Activated CD4-positive, alpha-beta T cell treated with anti-CD3 and anti-CD28 coated beads, Interleukin-2, amount 10 ng/mL, durations not matched to agents 24 days and 14 days (primary cell): ENCODE measurements at regions not wholly inside any gene's neighbourhood (a gene's known extent, or its start where the extent isn't known, plus 50 kb on each side); places are given as distances from the start of the nearest gene placed in this dataset.
"Not testable (repeated sequence)": the region's sequence is repeated elsewhere in the genome, so short reads cannot be mapped to it uniquely, and the experiment has no call there.

Experiments
- DNase-seq: peaks from one replicate; pipeline ENCODE4 v3.0.0; 2022
- H3K27ac Mint-ChIP-seq: one replicate; pipeline ENCODE4 v1.8.0; 2022; ENCODE audit warnings: mild to moderate bottlenecking, mixed read lengths
- H3K27me3 Mint-ChIP-seq: one replicate; pipeline ENCODE4 v1.8.0; 2022; ENCODE audit warnings: mixed read lengths
- H3K36me3 Mint-ChIP-seq: one replicate; pipeline ENCODE4 v1.8.0; 2022; ENCODE audit warnings: low read depth, mild to moderate bottlenecking, mixed read lengths
- H3K4me1 Mint-ChIP-seq: one replicate; pipeline ENCODE4 v1.8.0; 2021; ENCODE audit warnings: mixed read lengths
- H3K4me3 Mint-ChIP-seq: one replicate; pipeline ENCODE4 v1.8.0; 2022; ENCODE audit warnings: mild to moderate bottlenecking, moderate library complexity, mixed read lengths
- H3K9me3 Mint-ChIP-seq: one replicate; pipeline ENCODE4 v1.8.0; 2021; ENCODE audit warnings: mixed read lengths
- intact Hi-C: fragments of 100-400 bp; cut with micrococcal nuclease; formaldehyde crosslinking; loops from one replicate; pipeline ENCODE4 v1.15.1; 2023

DNA sequence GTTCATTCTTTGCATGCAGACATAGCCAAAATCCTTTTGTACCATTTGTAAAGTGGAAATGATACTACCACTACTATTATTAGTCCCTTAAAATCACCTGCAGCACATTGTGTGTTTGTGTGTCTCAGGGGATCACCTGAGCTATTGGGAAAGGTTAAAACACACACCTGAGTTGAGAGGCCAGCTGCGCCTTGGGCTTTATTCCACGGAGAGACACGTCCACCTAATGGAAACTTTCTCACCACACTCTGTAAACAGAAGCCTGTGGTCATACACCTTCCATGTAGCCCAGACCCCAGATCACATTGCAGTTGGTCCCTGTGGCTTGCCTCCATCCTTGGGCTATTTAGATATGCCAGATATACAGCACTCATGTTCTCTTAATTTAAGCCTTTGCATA, 81.8 kb upstream of the SH3BP4 start:
- H3K9me3 Mint-ChIP-seq: peaks cover 4% of the 10 kb centered on the region
- no peak for DNase-seq
- H3K4me1 Mint-ChIP-seq: no peaks in the 10 kb centered on the region
- H3K27ac Mint-ChIP-seq: no peak overlapping the region
- no peak overlapping the region for H3K4me3 Mint-ChIP-seq
- H3K36me3 Mint-ChIP-seq: no peaks in the 10 kb centered on the region
- peaks cover 4% of the 10 kb centered on the region for H3K27me3 Mint-ChIP-seq
- intact Hi-C loops: no loop called here

DNA sequence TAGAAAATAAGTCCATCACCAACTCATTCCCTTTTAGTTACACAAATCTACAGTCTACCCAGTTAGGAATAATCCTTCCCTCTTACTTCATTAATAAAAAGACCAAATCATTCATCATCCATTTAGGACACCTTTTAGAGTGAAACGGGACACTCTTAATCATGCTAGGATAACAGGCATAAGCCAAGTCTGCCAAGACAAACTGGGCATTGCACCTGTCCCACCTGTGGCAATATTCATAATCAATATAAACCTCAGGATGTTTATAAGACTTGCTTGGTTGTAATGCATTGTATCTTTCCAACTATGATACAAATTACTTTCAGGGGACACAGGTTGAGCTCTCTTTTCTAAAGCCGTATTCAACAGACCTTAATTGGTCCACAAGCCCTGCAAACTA, 82.7 kb upstream of the SH3BP4 start:
- Mint-ChIP-seq H3K27me3 (peaks cover 4% of the 10 kb centered on the region), H3K36me3 (no peaks in the 10 kb centered on the region), H3K9me3 (peaks cover 4% of the 10 kb centered on the region), H3K27ac (no peak overlapping the region), H3K4me1 (no peaks in the 10 kb centered on the region), H3K4me3 (no peak overlapping the region)
- DNase-seq: no peak
- intact Hi-C loops: no loop called here

DNA sequence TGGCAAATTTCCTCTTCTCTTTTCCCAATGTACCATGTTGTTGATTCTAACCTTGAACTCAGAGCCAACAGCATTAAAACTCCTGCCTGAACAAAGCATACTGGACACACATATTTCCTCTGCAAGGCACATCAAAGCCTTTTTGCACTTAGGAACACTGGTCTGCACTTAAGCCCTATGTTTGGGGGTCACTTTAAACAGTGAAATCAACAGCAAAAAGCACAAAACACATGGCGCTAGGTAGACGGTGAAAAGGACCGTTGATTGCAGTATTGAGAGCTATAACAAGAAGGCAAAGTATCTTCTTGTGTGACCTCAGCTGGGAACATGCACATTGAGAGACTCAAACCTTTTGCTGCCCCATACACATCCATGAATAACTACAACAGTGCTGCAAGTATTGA, 83.9 kb upstream of the SH3BP4 start:
- DNase-seq: no peak
- Mint-ChIP-seq H3K36me3 (no peaks in the 10 kb centered on the region), H3K4me1 (no peaks in the 10 kb centered on the region), H3K27ac (no peak overlapping the region), H3K4me3 (no peak overlapping the region), H3K9me3 (peaks cover 4% of the 10 kb centered on the region), H3K27me3 (peaks cover 4% of the 10 kb centered on the region)
- intact Hi-C loops: no loop called here

DNA sequence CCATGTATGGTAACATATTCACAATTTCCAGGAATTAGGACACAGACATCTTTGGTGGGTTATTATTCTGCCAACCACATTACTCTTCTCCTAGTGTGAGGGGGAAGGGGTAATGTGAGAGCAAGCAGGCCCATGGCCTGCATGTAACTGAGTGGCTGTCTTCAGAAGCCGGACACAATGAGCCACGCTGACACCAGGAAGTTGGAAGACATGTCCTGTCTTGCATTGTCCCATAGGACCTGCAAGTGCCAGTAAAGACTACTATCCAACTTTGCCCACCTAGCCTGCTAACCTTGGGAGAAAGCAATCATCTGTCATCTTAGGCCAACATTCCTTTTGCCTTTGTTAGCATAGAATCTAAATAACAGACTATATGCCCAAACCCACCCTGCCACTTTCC, 86.2 kb upstream of the SH3BP4 start:
- Mint-ChIP-seq H3K27ac (no peak overlapping the region), H3K4me1 (no peaks in the 10 kb centered on the region), H3K9me3 (peaks cover 4% of the 10 kb centered on the region), H3K4me3 (no peak overlapping the region), H3K27me3 (peaks cover 3% of the 10 kb centered on the region), H3K36me3 (no peaks in the 10 kb centered on the region)
- no peak for DNase-seq
- intact Hi-C loops: no loop called here

DNA sequence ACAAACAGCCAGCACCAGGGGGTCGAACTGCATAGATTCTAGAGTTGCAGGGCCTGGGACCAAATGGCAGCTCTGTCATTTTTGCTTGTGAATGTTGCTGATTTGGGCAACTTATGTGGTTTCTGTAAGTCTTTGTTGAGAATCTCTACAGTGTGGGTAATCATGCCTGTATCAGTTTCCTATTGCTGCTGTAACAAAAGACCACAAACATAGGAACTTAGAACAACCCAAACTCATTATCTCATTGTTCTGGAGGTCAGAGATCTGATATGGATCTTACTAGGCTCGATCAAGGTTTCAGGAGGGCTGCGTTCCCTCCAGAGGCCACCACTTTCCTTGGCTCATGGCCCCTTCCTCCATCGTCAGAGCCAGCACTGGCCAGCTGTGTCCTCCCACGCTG, 86.8 kb upstream of the SH3BP4 start:
- H3K4me3 Mint-ChIP-seq: no peak overlapping the region

DNA sequence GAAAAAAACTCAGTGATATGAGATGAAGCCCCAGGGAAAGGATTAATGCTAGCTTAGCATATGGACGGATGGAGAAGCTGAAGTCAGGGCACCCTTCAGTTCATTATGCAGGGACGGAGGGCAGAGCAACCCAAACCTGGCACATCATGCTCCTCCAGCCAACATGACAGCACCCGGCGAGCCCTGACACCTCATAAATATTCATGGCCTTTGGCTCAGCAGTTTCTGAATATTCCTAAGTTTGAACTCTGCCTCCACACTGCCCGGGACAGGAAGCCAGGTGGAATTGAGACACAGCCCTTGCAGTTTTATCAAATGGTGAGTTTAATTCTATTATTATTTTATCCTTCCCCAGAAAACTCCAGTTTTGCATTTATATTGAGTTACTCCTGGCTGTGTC, 87.3 kb upstream of the SH3BP4 start:
- Mint-ChIP-seq H3K4me3 (no peak overlapping the region), H3K27me3 (no peaks in the 10 kb centered on the region), H3K4me1 (no peaks in the 10 kb centered on the region), H3K36me3 (no peaks in the 10 kb centered on the region), H3K27ac (no peak overlapping the region), H3K9me3 (peaks cover 4% of the 10 kb centered on the region)
- DNase-seq: no peak
- intact Hi-C loops: no loop called here

More for the DNA sequence above, 86.8 kb upstream of the SH3BP4 start:
- no peaks in the 10 kb centered on the region for H3K27me3 Mint-ChIP-seq
- no peak overlapping the region for H3K27ac Mint-ChIP-seq
- DNase-seq: no peak
- H3K9me3 Mint-ChIP-seq: peaks cover 4% of the 10 kb centered on the region
- intact Hi-C loops: no loop called here
- H3K4me1 Mint-ChIP-seq: no peaks in the 10 kb centered on the region
- H3K36me3 Mint-ChIP-seq: no peaks in the 10 kb centered on the region

DNA sequence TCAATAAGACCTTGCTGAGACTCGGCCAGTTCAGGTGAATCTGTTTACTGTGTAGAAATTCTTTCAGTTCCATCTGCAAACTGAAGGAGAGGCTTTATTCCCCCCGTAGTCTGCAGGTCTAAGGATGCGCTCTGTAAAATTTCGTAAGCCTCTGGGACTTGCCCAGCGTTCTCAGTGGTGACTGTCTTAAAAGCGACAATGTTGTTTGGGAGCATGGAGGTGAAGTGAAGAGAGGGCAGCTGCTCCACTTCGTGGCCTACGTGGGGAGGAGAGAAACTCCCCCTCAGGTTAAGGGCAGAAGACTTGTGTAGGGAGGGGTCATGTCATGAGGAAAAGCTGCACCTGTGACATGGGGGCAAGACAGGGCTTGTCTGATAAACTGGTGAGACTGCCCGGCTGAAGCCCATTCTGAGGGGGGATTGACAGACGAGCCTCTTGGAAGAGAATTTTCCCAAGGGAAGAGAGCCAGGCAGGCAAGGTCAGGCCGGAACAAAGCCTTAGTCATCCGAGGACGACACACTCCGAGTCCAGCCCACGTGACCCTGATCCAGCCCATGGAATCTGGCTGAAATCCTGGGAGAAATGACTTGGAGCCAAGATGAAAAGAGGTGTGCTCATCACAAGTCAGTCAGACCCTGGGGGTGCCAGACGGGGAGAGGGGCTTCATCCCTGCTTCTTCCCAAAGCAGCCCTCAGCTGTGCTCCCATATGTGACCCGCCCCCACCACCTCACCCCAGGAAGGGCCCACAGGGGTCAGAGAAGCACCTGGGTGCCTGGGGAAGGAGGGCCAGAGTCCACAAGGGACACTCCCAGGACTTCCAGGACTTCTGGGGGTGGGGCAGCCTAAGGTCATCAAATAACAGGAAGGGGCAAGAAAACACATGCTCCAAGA, 88.5 kb upstream of the SH3BP4 start:
- Mint-ChIP-seq H3K27ac (no peak overlapping the region), H3K27me3 (no peaks in the 10 kb centered on the region), H3K4me1 (no peaks in the 10 kb centered on the region), H3K36me3 (no peaks in the 10 kb centered on the region), H3K4me3 (no peak overlapping the region), H3K9me3 (peaks cover 4% of the 10 kb centered on the region)
- intact Hi-C loops: no loop called here
- DNase-seq: no peak

DNA sequence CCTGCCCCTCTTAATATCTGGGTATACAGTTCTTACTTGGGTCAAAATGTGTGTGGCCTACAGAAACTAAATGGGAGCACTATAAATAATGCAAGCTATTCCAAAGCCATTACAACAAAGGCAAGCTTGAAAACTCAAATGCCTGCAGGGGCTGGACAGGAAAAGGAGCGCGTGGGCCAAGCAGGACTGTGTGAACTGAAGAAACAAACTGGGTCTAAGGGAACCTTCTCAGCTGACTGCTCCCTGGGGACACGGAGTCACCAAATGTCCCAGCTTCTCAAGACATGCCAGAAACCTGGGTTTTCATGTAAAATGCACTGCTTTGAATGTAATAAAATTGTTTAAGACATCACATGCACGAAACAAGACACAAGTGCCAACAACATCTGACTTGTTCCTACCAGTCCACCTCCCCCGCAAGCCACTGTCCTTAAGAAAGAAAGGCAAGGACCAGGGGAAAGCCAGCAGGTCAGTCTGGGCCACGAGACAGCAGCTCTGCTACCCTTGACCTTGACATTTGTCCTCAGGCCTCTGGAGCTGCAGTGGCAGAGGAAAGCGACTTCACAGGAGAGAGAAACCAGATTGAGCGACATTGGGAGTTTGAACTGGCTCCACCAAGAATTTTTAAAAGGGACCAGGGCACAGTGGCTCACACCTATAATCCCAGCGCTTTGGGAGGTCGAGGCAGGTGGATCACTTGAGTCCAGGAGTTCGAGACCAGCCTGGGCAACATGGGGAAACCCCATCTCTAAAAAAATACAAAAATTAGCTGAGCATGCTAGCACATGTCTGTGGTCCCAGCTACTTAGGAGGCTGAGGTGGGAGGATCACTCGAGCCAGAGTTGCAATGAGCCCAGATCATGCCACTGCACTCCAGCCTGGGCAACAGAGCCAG, 89.7 kb upstream of the SH3BP4 start:
- intact Hi-C loops: no loop called here
- Mint-ChIP-seq H3K27ac (no peak overlapping the region), H3K36me3 (no peaks in the 10 kb centered on the region), H3K9me3 (no peaks in the 10 kb centered on the region), H3K27me3 (no peaks in the 10 kb centered on the region), H3K4me3 (no peak overlapping the region), H3K4me1 (no peaks in the 10 kb centered on the region)
- DNase-seq: no peak

DNA sequence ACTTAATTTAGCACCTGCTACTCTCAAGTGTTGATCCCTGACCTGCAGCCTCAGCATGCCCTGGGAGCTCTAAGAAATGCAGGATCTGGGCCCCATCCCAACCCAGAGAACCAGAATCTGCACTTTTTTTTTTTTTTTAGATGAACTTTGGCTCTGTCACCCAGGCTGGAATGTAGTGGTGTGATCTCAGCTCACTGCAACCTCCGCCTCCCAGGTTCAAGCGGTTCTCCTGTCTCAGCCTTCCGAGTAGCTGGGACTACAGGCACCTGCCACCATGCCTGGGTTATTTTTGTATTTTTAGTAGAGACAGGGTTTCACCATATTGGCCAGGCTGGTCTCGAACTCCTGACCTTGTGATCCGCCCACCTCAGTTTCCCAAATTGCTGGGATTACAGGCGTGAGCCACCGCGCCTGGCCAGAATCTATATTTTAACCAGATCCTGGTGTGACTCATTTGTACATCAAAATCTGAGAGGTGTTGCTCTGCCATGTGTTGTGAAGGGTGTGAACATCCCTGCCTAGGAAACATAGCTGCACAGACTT, 92.4 kb upstream of the SH3BP4 start:
- H3K4me3 Mint-ChIP-seq, intact Hi-C loops, DNase-seq, H3K36me3 Mint-ChIP-seq, H3K27ac Mint-ChIP-seq, H3K4me1 Mint-ChIP-seq, H3K9me3 Mint-ChIP-seq, H3K27me3 Mint-ChIP-seq: not testable (repeated sequence)

DNA sequence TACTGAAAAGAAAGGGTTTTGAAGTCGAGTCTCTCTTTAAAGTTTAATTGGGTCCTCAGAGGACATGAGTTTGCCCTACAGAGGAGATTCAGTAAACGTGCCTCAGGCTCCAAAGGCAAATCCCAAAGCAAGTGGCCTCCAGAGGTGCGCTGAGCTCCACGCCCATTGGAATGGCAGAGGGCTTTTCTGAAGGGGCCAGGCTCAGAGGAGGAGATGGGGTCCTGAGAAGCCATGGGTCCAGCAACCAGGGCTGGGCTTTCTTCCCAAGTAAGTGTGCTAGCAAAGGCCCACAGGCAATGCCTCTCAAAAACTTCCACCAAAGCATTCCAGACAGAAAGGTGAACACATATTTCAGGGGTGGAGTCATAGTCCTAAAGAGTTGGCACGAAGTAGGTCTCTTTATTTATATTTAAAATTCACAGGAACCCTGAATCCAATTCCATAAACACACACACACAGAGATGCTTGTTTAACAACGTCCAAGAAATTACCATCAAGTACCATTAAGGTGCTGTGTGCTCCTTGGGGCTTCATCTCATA, 93.0 kb upstream of the SH3BP4 start:
- Mint-ChIP-seq H3K27me3 (no peaks in the 10 kb centered on the region), H3K36me3 (no peaks in the 10 kb centered on the region)

DNA sequence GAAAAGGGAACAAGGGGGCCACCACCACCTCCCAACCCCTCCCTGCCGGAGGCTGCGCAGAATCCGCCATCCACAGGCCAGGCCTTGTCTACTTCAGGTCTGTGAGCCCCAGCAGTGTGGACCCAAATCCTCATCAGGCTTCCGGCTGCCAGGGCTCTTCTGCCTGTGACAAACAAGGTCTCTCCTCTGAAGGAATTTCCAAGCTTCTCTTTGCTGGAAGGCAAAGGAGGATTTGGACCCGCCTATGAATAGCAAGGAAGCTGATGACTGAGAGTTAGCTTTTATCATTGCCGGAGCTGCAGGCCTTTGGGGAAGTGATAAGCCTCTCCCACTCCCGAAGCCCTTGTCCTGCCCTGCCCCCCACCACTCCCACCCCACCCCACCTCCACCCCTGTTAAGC, 93.7 kb upstream of the SH3BP4 start:
- Mint-ChIP-seq H3K4me3 (no peak overlapping the region), H3K36me3 (no peaks in the 10 kb centered on the region), H3K27ac (no peak overlapping the region), H3K9me3 (no peaks in the 10 kb centered on the region), H3K4me1 (no peaks in the 10 kb centered on the region), H3K27me3 (no peaks in the 10 kb centered on the region)
- DNase-seq: no peak
- intact Hi-C loops: no loop called here

More for the DNA sequence above, 93.0 kb upstream of the SH3BP4 start:
- no peak overlapping the region for H3K4me3 Mint-ChIP-seq
- intact Hi-C loops: no loop called here
- H3K27ac Mint-ChIP-seq: no peak overlapping the region
- DNase-seq: no peak
- no peaks in the 10 kb centered on the region for H3K4me1 Mint-ChIP-seq
- no peaks in the 10 kb centered on the region for H3K9me3 Mint-ChIP-seq

DNA sequence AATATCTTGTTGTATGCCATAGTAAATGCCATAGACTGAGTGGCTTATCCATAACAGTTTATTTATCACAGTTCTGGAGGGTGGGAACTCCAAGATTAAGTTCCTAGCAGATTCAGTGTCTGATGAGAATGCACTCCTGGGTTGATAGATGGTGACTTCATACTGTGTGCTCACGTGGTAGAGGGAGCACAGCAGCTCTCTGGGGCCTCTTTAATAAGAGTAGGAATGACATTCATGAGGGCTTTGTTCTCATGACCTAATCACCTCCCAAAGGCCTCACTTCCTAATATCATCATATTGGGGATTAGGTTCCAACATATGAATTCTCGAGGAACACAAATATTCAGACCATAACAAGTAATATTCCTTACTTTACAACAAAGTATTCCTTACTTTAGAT, 98.1 kb upstream of the SH3BP4 start:
- Mint-ChIP-seq H3K27ac (no peak overlapping the region), H3K4me1 (no peaks in the 10 kb centered on the region), H3K9me3 (no peaks in the 10 kb centered on the region), H3K36me3 (no peaks in the 10 kb centered on the region), H3K27me3 (no peaks in the 10 kb centered on the region), H3K4me3 (no peak overlapping the region)
- DNase-seq: no peak
- intact Hi-C loops: no loop called here

DNA sequence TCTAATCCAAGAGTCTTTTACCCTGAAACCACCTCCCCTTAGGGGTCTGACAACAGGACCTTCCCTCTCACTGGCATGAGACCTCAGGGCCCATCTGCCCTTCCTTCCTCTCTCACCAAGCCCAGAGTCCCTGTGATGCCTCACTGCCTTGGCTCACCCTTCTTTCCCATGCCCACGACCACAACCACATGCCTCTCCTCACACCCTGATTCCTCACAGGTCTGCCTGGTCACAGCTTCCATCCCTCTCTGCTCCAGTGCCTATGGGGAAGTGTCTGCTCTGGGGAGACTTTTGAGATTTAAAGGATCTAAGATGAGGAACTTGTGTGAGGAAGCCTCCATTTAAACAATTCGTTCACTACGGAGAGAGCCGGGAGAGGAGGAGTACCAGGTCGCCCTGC, 98.9 kb upstream of the SH3BP4 start:
- H3K27ac Mint-ChIP-seq: no peak overlapping the region
- no peaks in the 10 kb centered on the region for H3K27me3 Mint-ChIP-seq
- no peaks in the 10 kb centered on the region for H3K9me3 Mint-ChIP-seq
- no peak for DNase-seq
- no peaks in the 10 kb centered on the region for H3K4me1 Mint-ChIP-seq
- no peak overlapping the region for H3K4me3 Mint-ChIP-seq
- intact Hi-C loops: no loop called here
- H3K36me3 Mint-ChIP-seq: no peaks in the 10 kb centered on the region

DNA sequence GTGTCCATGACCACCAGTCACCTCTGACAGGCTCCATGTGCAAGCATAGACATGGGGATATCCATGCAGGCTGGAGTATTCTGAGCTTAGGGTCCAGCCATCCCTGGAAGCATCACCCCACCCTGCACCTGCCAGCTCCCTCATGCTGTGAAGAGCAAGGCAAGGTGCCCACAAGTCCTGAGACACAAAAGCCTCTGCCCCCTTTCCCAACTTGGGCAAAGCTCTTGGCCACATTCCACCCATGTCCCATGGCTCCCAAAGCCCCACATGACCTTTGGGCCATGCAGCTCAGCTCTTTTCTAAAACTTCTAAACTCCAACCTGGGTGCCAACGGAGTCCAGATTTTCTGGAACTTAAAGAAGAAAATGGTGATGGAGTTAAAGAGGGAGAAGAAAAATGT, 99.8 kb upstream of the SH3BP4 start:
- H3K9me3 Mint-ChIP-seq: no peaks in the 10 kb centered on the region
- no peaks in the 10 kb centered on the region for H3K36me3 Mint-ChIP-seq
- H3K4me1 Mint-ChIP-seq: no peaks in the 10 kb centered on the region
- no peak for DNase-seq
- H3K27me3 Mint-ChIP-seq: no peaks in the 10 kb centered on the region
- intact Hi-C loops: no loop called here
- no peak overlapping the region for H3K4me3 Mint-ChIP-seq
- H3K27ac Mint-ChIP-seq: no peak overlapping the region
